ENCODE measurements at regions not wholly inside any gene's neighbourhood (a gene's known extent, or its start where the extent isn't known, plus 50 kb on each side); places are given as distances from the start of the nearest gene placed in this dataset.
"Not testable (repeated sequence)": the region's sequence is repeated elsewhere in the genome, so short reads cannot be mapped to it uniquely, and the experiment has no call there.

- no peak for DNase-seq (ENCODE audit: low spot score)
Measured at GRCh38 chr9:79461712-79462111, 110.1 kb upstream of the TLE4 start.

DNA sequence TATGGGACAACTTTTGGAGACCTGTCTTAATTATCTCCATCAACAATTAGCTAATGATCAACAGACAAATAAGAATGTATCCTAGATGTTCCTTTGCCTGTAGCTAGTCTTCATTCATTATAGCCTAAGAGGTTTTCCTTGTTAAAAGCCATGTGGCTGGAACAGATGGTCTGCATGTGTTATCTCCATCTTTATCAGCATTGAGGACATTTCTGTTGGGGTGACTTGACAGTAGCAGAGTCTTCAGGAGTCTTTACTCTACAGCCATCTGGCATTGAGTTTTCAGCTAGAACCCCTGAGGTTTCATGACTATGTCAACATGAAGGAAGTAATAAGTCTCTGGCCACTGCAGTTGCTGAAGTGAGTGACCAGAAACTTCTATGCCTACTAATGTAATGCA lies 106.6 kb upstream of the TLE4 start:
- DNase-seq (ENCODE audit: low spot score): no peak

GRCh38 chr9:79469164-79469563 lies 102.6 kb upstream of the TLE4 start:
- peak; percentile 14 for DNase-seq (ENCODE audit: low spot score)

- DNase-seq (ENCODE audit: low spot score): no peak
Measured at GRCh38 chr9:79470954-79471353, 100.8 kb upstream of the TLE4 start.

GRCh38 chr9:79471580-79472543 lies 99.9 kb upstream of the TLE4 start:
- DNase-seq (ENCODE audit: low spot score): peak; percentile 7

GRCh38 chr9:79473704-79474103 lies 98.1 kb upstream of the TLE4 start:
- DNase-seq (ENCODE audit: low spot score): no peak

DNA sequence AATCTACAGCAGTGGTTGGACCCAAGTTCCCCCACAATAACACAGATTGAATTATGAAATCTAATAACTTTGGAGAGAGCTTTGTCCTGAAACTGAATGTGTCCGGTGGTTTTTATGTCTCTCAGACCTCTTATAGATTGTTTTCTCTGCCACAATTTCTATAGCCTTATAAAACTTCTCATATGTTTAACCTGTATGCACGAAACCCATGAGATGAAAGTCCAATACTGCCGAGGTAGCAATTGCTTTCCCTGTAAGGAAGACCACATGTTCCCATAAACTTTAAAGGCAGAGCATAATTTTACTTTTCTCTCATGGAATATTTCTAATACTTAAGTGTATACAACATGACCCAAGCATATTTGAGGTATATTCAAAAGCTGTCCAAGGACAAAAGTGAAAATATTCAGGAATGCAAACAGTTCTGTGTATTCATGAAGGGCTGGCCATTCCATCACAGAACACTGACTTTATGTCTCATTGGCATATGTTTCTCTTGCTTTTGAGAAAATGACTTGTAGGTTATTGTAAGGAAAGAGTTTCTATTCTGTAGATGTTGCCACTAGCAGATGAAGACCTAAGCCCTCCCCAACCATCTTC lies 94.4 kb upstream of the TLE4 start:
- DNase-seq (ENCODE audit: low spot score): no peak

DNA sequence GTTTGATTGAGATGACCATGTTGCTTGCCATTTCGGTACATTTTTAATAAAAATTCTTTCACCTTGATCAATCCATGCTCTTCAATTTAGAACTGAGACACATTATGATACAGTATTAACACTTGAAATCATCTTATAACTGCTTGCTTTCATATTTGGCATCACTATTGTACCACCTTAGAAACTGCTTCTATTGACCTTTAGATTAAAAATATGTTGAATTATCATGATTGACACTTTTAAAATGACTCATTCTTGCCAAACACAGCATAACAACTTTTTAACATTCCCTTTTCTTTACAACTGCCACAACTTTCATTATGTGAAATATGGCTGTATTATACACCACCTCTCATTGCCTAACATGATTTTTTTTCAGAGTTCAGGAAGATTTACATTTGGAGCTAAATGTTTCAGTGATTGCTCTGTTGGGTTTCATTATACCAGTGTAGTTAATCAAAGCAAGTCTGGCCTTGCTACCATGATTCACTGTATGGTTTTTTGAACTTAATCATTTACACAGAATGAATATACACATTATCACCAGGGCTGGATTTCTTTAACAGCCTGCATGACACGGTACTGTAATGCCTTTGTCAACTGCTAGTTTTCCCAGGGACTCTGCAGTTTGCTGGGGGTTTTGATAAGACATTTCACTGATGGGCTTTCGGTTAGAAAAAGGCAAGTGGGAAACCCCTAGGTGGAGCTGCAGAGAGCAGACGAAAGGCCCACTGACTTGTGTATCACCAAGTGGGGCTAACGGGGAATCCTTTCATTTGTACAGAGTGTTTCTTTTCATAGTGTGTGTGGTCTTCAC lies 93.6 kb upstream of the TLE4 start:
- peak; percentile 2 for DNase-seq (ENCODE audit: low spot score)

- DNase-seq (ENCODE audit: low spot score): no peak
Measured at GRCh38 chr9:79480639-79481038, 91.1 kb upstream of the TLE4 start.

- DNase-seq (ENCODE audit: low spot score): no peak
Measured at GRCh38 chr9:79481846-79482477, 89.8 kb upstream of the TLE4 start.

- DNase-seq (ENCODE audit: low spot score): no peak
Measured at GRCh38 chr9:79485258-79485657, 86.5 kb upstream of the TLE4 start.

DNA sequence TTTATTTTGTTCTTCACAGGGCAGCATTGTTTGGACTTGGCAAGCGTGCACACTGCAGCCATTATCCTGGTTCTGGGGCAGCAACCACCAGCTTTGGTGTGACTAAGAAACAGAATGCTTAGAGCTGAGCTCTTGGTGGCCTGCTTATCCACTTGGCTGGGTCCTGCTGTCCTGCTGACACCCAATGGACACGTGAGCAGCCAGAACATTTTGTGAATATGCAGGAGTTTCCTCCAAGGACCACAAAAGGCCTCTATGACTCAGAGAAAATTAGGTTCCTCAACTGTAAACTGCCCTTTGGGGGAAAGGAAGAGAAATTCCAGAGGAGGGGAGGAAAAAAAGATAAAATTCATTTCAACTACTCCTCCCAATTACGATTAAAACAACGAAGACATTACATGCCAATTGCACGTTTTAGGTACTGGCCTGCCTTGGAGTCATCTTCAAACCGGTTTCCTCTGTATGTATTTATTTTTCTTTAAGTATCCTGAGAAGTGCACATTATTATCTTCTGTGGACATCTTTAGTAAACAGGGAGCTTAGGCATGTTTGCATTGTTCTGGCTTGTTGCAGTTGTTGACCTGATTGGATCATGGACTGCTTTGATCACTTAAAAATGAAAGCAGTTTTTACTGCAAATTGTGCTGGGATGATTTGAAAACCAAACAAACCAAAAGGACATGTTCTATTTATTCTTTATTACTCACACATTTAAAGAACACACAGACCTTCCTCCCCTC lies 82.3 kb upstream of the TLE4 start:
- DNase-seq (ENCODE audit: low spot score): no peak

DNA sequence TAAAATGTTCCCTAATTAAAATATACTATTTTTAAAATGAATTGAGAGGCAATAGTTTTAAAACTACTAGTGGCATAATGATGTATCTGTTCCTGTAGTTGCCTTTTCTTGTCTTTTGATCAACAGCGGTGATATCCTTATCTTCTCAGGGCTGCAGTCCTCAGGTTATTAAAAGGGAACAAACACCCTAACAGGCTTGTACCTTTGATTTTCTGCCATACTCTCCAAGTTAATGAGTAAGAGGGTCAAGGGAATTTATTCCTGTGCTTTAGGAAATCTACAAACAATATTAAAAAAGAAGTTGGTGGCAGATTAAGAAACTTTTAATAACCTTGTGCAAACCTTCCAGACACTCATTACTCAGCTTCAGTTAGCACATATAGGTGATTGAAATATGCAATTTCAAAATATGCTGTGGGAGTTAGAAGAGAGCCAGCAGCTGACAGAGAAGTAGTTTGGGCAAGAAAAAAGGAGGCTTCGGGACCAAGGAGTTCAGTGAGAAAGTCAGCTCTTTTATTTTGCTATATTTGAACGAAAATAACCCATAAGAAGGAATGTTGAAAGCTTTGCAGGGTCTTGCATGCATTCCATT lies 81.0 kb upstream of the TLE4 start:
- DNase-seq (ENCODE audit: low spot score): no peak

DNA sequence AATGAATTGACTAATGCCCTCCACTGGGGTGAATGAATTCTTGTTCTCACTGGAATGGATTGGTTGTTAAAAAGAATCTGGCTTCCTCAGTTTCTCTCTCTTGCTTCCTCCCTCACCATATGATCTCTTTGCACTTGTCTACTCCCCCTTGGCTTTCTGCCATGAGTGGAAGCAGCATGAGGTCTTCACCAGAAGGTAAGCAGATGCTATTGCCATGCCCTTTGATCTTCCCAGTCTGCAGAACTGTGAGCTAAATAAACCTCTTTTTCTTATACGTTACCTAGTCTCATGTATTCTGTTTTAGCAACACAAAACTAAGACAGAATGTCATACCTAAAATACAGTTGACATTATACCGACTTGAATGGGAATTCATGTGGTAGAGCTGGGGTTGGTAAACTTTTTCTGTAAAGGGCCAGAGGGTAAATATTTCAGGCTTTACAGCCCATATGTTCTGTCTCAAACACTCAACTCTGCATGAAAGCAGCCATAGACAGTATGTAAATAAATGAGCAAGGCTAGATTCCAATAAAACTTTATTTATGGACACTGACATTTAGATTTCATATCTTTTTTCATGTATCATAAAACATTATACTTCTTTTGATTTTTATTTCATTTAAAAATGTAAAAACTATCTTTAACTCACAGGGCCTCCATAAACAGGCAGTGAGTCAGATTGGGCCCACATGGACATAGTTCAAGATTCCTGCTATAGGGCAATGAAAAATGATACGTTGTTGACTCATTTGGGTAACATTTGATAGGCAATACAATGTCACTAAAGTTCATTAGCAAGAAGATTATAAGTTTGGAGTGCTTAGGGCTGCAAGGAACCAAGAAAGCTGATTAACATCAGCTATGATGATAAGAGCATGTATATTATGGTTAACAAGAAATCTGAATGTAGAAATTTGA lies 79.4 kb upstream of the TLE4 start:
- DNase-seq (ENCODE audit: low spot score): no peak

DNA sequence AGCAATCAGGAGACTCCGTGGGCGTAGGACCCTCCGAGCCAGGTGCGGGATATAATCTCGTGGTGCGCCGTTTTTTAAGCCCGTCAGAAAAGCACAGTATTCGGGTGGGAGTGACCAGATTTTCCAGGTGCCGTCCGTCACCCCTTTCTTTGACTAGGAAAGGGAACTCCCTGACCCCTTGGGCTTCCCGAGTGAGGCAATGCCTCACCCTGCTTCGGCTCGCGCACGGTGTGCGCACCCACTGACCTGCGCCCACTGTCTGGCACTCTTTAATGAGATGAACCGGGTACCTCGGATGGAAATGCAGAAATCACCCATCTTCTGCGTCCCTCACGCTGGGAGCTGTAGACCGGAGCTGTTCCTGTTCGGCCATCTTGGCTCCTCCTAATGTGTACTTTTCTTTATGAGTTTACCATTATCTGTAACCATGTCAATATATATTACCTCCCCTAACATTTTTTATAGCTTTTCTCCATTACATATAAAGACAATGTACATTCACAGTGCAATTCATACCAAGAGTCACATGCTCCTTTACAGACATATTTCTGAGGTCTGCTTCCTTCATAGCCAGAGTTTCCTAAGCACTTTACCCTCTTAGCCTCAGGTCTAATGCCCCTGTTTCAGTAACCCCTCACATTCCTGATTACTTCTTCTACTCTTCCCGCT lies 71.4 kb upstream of the TLE4 start:
- not testable (repeated sequence) for DNase-seq (ENCODE audit: low spot score)

DNA sequence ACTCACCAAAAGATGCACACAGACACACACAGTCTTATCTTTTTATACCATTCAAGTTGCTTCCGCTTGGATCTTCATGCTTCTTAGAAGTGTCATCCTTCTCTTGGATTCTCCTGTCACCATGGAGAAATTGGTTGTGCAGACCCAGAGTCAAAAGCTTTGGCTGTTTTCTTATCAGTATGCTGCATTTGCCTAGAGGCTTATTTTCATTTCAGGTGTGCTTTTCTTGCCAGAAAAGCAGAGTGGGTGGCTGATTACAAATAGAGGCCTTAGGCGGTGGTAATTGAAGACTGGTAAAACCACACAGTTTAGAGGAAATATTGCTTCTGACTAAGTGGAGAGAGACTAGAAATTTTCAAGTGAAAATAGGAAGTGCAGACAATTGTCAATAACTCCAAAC lies 70.2 kb upstream of the TLE4 start:
- no peak for DNase-seq (ENCODE audit: low spot score)

GRCh38 chr9:79507801-79508200 lies 64.0 kb upstream of the TLE4 start:
- DNase-seq (ENCODE audit: low spot score): no peak

DNA sequence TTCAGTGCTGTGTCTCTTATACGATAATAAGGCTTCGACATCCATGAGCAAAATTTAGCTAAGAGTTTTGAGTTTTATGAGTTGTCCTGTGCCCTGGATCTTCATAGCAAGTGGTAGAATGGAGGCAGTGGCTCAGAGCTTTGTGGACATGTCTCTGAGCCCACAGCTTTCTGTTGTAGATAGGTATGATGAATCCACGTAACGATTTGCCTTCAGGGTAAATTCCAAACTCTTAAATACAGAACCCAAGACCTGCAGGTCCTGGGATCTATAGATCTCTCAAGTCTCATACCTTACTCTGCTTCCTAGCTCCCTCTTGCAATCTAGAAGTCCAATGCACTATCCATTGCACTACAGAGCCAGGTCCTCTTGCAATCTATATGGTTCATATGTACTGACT lies 59.5 kb upstream of the TLE4 start:
- DNase-seq (ENCODE audit: low spot score): no peak
